Colonic mucosa (tissue), 4 donors: ENCODE measurements at regions not wholly inside any gene's neighbourhood (a gene's known extent, or its start where the extent isn't known, plus 50 kb on each side); places are given as distances from the start of the nearest gene placed in this dataset.

Experiments used
- DNase-seq: peaks from one replicate; pipeline ENCODE4 v3.0.0-alpha.2; 2020
- H3K27ac ChIP-seq: fragments of 200-600 bp; one replicate; pipeline ENCODE4 v1.8.0; 2021
- H3K27me3 ChIP-seq: fragments of 200-600 bp; one replicate; pipeline ENCODE4 v1.8.0; 2021
- H3K36me3 ChIP-seq: fragments of 200-600 bp; one replicate; pipeline ENCODE4 v1.8.0; 2021
- H3K4me1 ChIP-seq: fragments of 200-600 bp; one replicate; pipeline ENCODE4 v1.8.0; 2021; ENCODE audit warnings: mild to moderate bottlenecking
- H3K4me3 ChIP-seq: fragments of 200-600 bp; one replicate; pipeline ENCODE4 v1.8.0; 2021
- H3K9ac ChIP-seq, 2 donors: one replicate each; pipeline ENCODE4 v1.7.0; 2013; ENCODE audit warnings: control low read depth in 2 of 2, low read depth in 2 of 2, low read length in 2 of 2
- H3K9me3 ChIP-seq: fragments of 200-600 bp; one replicate; pipeline ENCODE4 v1.8.0; 2021
- intact Hi-C: fragments of 100-400 bp; cut with DNase I; formaldehyde crosslinking; loops from one replicate; pipeline ENCODE4 v1.14.1; 2022
- TF ChIP-seq, protein P1 (sequence below): fragments of 200-600 bp; IDR thresholded peaks from one replicate; pipeline ENCODE4 v1.8.0; 2022; ENCODE audit warnings: antibody characterized with exemption, mild to moderate bottlenecking
- donor health status: healthy.
- donor health status: DM: no; HTN: no; CAD: no.
- donor health status: DM: no; HTN: no; CAD: no.

DNA sequence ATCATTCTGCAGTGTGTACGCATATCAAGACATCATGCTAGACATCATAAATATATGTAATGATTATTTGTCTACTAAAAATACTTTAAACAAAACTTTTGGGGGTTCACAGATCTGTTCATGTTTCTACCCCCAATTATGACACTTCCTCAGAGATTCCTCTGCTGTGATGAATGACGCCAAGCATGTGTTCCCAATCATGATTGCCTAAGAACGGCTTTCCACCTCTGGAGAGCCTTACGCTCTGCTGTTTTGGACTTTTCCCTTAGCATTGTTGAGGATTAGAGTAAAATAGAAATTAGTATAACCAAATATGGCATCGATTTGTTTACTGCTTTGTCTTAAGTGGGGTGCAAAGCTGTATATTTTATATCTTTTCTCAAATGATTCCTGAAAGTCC is 236.3 kb upstream of the IGFBP3 start:
- Histone ChIP-seq H3K4me3 (no peak overlapping the region), H3K27ac (no peak overlapping the region), H3K27me3 (no peaks in the 10 kb centered on the region), H3K9ac (no peak overlapping the region), H3K4me1 (no peaks in the 10 kb centered on the region), H3K9me3 (no peaks in the 10 kb centered on the region), H3K36me3 (no peaks in the 10 kb centered on the region)
- TF ChIP-seq, protein P1, sequence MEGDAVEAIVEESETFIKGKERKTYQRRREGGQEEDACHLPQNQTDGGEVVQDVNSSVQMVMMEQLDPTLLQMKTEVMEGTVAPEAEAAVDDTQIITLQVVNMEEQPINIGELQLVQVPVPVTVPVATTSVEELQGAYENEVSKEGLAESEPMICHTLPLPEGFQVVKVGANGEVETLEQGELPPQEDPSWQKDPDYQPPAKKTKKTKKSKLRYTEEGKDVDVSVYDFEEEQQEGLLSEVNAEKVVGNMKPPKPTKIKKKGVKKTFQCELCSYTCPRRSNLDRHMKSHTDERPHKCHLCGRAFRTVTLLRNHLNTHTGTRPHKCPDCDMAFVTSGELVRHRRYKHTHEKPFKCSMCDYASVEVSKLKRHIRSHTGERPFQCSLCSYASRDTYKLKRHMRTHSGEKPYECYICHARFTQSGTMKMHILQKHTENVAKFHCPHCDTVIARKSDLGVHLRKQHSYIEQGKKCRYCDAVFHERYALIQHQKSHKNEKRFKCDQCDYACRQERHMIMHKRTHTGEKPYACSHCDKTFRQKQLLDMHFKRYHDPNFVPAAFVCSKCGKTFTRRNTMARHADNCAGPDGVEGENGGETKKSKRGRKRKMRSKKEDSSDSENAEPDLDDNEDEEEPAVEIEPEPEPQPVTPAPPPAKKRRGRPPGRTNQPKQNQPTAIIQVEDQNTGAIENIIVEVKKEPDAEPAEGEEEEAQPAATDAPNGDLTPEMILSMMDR = no peak
- intact Hi-C loops = no loop called here
- DNase-seq = no peak

DNA sequence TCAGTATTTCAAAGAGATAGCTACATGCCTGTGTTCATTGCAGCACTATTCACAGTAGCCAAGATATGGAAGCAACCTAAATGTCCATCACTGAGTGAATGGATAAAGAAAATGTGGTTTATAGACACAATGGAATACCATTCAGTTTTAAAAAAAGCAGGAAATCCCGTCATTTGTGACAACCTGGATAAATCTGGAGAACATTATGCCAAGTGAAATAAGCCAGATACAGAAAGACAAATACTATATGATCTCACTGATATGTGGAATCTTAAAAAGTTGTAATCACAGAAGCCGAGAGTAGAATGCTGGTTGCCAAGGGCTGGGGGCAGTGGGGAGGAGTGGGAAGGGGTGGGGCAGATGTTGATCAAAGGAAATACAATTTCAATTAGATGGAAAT is 235.8 kb upstream of the IGFBP3 start:
- H3K9ac ChIP-seq = no peak overlapping the region
- H3K9me3 ChIP-seq = no peaks in the 10 kb centered on the region
- TF ChIP-seq, protein P1 = no peak
- no peak for DNase-seq
- no peaks in the 10 kb centered on the region for H3K36me3 ChIP-seq
- no peaks in the 10 kb centered on the region for H3K27me3 ChIP-seq
- no peak overlapping the region for H3K4me3 ChIP-seq
- intact Hi-C loops = no loop called here
- no peaks in the 10 kb centered on the region for H3K4me1 ChIP-seq
- H3K27ac ChIP-seq = no peak overlapping the region

DNA sequence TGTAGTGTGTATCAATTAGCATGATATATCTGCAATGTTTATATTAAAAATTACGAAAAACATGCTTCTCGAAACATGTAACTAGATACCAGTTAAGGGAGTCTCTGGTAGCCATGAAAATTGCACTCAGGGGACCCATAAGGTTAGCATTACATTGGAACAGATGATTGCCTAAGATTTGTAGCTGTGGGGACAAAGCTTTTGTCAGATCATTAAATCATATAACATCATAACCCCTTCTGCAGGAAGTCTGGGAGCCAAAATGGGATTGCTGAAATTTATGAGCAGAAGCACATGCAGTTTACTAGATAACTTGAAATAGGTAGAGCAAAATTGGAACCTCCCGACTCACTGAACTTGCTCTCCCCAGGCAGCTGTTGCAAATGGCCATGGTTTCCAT is 235.0 kb upstream of the IGFBP3 start:
- H3K27ac ChIP-seq = no peak overlapping the region
- TF ChIP-seq, protein P1 = no peak
- no peaks in the 10 kb centered on the region for H3K36me3 ChIP-seq
- no peaks in the 10 kb centered on the region for H3K9me3 ChIP-seq
- intact Hi-C loops = no loop called here
- no peaks in the 10 kb centered on the region for H3K27me3 ChIP-seq
- H3K4me1 ChIP-seq = no peaks in the 10 kb centered on the region
- no peak overlapping the region for H3K9ac ChIP-seq
- DNase-seq = no peak
- H3K4me3 ChIP-seq = no peak overlapping the region

DNA sequence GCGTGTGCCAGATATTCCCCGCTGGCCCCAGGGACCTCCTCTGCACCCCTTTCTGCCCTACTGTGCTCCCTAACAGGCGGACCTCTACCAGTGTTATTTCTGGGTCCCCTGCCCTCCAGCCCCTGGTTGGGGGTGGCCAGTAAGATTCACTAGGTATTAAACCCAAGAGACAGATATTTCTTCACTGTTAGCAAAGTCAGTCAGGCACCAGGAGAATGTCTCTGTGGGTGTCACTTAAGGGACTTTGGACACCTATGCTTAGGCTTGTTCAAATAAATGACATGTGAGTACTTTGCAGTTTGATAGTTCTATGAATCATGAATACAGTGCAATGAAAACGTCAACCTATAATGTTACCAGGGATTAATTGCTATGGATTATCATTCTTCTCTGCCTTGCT is 234.3 kb upstream of the IGFBP3 start:
- Histone ChIP-seq H3K4me1 (no peaks in the 10 kb centered on the region), H3K27ac (no peak overlapping the region), H3K9me3 (no peaks in the 10 kb centered on the region), H3K9ac (no peak overlapping the region), H3K36me3 (no peaks in the 10 kb centered on the region), H3K27me3 (no peaks in the 10 kb centered on the region), H3K4me3 (no peak overlapping the region)
- TF ChIP-seq, protein P1 = no peak
- DNase-seq = no peak
- intact Hi-C loops = no loop called here

DNA sequence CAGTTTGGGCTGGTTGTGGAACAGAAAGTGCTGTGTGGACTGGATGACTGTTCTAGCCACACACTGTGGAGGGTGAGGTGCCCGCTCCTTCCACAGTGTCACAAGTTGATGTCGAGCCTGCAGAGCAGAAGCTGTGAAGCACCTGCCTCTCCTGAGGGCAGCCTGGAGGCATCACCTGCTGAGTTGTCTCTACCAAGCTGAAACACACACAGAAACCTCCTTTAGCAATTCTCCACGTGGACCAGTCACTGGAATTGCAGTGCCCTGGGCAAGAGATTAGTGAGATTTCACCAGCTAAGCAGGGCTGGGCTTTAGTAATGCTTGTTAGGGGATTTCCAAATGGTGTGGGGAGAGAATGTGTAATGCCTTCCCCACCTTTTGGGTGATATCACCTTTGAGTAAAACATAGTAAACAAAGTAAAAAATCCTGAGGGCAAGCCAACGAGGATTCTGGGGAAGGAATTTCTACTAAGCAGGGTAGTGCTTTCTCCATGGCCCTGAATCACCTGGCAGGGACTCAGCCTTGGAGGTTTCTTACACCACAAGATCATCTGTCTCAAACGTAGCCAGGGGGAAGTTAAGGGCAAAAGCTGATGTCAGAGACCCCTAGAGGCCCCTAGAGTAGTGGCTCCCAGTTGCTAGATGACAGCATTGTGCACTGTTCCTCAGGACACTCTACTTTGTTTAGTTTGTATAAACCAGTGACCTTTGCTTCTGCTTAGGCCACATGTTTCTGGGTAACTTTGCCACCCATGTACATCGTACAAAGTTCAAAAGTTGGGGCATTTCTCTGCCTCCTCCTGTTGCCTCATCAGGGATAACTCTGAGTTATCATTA is 233.1 kb upstream of the IGFBP3 start:
- Histone ChIP-seq H3K9me3 (no peaks in the 10 kb centered on the region), H3K27ac (no peak overlapping the region), H3K4me1 (no peaks in the 10 kb centered on the region), H3K36me3 (no peaks in the 10 kb centered on the region), H3K9ac (no peak overlapping the region), H3K4me3 (no peak overlapping the region), H3K27me3 (no peaks in the 10 kb centered on the region)
- TF ChIP-seq, protein P1 = no peak
- intact Hi-C loops = no loop called here
- no peak for DNase-seq
